GM12892 (cell line): ENCODE measurements at regions not wholly inside any gene's neighbourhood (a gene's known extent, or its start where the extent isn't known, plus 50 kb on each side); places are given as distances from the start of the nearest gene placed in this dataset.

Experiments
- POLR2A ChIP-seq: IDR thresholded peaks from 2 replicates; pipeline ENCODE4 v1.6.1; 2011; ENCODE audit warnings: low read depth, low read length, control low read depth
- POLR2AphosphoS5 ChIP-seq: IDR thresholded peaks from 2 replicates; pipeline ENCODE4 v1.6.1; 2011; ENCODE audit warnings: low read depth, low read length, control low read depth

DNA sequence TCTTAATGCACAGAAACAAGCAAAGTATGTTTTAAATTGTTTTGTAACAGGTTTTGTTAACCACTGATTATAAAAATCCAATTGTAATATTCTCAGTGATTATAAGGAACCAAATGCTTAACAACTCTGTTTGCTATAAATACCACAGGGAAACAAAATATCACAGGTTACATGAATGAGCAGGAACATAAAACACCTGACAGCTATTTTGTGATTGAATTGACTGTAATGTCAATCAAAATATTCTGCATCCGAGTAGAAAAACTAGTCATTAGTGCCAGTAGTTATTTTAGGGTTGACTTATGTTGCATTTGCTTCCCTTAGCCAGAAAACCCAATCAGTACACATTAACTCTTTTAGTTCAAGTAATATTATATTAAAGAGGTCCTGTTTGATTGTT is 1707.8 kb upstream of the ACO1 start:
- no peak for TF ChIP-seq POLR2A
- TF ChIP-seq POLR2AphosphoS5 = no peak
